ENCODE measurements at regions not wholly inside any gene's neighbourhood (a gene's known extent, or its start where the extent isn't known, plus 50 kb on each side); places are given as distances from the start of the nearest gene placed in this dataset.
A peak's percentile ranks its signal among the peaks of the same experiment; 100 is the strongest.

- DNase-seq: no peak
These were observed 116.7 kb downstream of the HMX1 start for GRCh38 chr4:8754634-8755589.

GRCh38 chr4:8748236-8748575 lies 123.4 kb downstream of the HMX1 start:
- DNase-seq: no peak

- no peak for DNase-seq
These were observed 124.0 kb downstream of the HMX1 start for GRCh38 chr4:8747467-8748235.

DNA sequence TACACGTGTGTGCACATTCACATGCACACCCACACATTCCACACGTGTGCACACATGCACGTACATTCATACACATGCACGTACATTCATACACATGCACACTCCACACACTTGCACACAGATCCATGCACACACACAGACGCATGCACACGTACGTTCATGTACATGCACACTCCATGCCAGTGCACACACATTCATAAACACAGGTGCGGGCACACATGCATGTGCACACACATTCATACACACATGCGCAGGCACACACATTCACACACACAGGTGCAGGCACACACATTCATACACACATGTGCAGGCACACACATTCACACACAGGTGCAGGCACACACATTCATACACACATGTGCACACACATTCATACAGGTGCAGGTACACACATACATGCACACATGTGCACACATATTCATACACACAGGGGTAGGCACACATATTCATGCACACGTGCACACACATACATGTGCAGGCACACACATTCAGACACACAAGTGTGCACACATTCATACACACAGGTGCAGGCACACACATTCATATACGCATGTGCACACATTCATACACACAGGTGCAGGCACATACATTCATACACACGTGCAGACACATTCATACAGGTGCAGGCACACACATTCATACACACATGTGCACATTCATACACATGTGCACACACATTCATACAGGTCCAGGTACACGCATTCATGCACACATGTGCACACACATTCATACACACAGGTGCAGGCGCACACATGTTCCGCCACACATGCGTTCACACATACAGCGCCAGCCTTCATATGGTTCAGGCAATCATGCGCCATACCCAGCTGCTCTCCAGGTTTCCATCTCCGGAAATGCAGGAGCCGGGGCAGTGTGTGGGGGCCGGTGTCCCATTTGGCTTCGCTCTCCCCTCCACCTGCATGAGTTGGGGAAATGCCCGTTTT lies 124.8 kb downstream of the HMX1 start:
- DNase-seq: no peak

GRCh38 chr4:8745826-8746225 lies 125.8 kb downstream of the HMX1 start:
- DNase-seq: no peak

DNA sequence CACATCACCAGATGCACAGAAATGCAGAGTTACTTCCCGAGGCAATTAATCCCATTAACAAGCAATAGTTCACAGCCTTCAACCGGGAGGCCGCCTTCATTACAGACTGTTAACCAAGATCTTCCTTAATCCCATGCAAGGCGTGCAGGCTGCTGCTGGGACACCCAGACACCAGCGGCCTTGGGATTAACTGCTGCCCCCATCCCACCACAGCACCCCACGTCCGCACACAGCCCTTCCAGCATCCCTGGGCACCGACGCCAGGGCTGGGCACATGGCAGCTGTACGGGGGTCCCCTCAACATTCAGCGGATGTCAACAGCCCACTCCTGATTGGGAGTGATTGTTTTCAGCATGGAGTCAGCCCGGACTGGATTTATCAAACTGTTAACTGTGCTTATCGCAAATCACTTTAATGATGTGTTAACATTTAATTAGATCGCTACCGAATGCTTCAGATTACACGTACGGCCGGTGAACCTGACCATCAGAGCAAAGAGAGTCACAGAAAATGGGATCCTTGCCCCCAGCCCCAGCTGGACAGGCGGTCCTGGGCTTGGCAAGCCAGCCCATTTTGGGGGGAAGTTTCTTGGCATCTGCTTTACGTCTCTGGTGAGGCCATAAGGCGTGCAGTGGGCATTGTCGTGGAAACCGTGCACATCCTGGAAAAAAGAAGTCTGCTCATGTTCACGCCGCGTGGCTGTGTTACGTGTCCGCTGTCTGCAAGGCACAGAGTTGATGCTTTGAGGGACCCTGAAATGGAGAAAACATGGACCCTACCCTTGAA lies 126.4 kb downstream of the HMX1 start:
- DNase-seq: no peak

GRCh38 chr4:8744083-8744805 lies 127.4 kb downstream of the HMX1 start:
- DNase-seq: no peak

GRCh38 chr4:8742546-8742945 lies 129.1 kb downstream of the HMX1 start:
- peak; percentile 15 for DNase-seq

DNA sequence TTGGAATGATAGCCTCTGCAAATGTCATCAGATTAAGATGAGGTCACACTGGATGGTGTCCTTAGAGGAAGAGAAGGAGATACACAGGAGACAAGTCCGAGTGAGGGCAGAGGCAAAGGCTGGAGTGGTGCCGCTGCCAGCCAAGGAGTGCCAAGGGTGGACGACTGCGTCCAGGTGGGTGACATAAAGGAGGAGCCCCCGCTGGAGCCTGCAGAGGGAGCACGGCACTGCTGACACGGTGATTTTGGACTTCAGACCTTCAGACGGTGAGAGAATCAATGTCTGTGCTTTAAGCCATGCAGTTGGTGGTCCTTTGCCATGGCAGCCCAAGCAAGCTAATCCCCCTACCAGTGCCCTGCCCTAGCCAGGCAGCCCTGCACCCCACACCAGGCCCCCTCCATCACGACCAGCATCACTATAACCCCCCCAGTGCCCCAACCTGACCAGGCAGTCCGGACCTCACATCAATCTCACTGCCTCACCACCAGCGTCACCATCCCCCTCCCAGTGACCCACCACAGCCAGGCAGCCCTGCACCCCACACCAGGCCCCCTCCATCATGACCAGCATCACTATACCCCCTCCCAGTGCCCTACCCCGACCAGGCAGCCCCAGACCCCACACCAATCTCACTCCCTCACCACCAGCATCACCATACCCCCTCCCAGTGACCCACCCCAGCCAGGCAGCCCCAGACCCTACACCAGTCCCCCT lies 130.0 kb downstream of the HMX1 start:
- peak; percentile 17 for DNase-seq

- peak; percentile 34 for DNase-seq
These were observed 130.8 kb downstream of the HMX1 start for GRCh38 chr4:8740666-8741395.

- peak; percentile 7 for DNase-seq
These were observed 131.6 kb downstream of the HMX1 start for GRCh38 chr4:8739820-8740665.

GRCh38 chr4:8739317-8739716 lies 132.3 kb downstream of the HMX1 start:
- DNase-seq: no peak

GRCh38 chr4:8738471-8738931 lies 133.1 kb downstream of the HMX1 start:
- peak; percentile 13 for DNase-seq

GRCh38 chr4:8737601-8738279 lies 133.9 kb downstream of the HMX1 start:
- peak; percentile 28 for DNase-seq

DNA sequence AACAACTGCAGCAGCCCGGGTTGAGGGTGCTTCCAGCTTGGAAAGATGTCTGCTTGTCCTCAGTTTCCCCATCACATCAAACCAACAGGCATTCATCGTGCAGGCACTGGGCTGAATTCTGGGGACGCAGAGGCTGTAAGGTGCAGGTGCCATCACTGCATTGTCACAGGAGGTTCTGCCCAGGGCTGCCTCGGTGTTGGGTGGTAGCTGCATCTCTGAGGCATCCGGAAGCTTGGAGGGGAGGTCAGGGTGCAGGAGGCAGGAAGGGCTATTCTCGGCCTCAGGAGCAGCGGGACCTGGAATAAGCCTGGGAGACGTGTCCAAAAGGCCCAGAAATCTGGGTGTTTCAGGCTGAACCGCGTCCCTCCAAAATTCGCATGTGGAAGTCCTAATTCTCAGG lies 134.6 kb downstream of the HMX1 start:
- DNase-seq: no peak

DNA sequence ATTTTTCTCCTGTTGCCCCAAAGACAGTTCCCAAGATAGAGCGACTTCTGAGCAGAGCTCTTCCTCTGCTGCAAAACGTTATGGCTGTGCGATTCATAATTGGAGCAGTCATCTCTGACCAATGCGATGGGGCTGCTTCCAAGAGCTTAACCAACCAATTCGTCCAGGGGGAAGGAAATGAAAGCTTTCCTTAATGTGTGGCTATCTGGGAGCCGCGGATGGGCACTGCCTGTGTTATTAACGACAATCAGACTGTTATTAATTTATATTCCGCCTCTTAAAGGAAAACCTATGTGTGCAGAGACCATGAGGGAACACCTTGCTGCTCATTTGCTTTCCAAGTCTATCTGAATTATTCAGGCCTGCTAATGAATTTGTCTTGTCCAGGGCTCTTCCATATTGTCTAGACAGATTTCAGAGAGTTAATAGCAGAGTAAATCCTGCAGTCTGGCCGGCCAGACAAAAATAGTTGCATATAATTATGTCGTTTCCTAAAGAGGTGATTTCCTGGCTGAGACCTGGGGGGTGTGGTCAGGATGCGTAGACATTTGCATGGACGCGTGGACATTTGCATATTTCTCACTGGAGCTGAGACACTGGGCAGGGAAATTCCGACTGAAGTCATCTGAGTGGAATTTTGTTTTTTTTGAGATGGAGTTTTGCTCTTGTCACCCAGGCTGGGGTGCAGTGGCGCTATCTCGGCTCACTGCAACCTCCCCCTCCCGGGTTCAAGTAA lies 135.4 kb downstream of the HMX1 start:
- DNase-seq: no peak

Measured in activated CD8-positive, alpha-beta memory T cell treated with anti-CD3 and anti-CD28 coated beads, Interleukin-2, amount 50 U/mL, for 48 hours (primary cell).